SK-N-MC (cell line): ENCODE measurements at regions not wholly inside any gene's neighbourhood (a gene's known extent, or its start where the extent isn't known, plus 50 kb on each side); places are given as distances from the start of the nearest gene placed in this dataset.

ENCODE experiments used
- EZH2 ChIP-seq: fragments of 200-600 bp; sonication (generic); IDR thresholded peaks from one replicate; pipeline ENCODE4 v1.6.1; 2017; ENCODE audit warnings: antibody characterized with exemption
- POLR2AphosphoS5 ChIP-seq: IDR thresholded peaks from 2 replicates; pipeline ENCODE4 v1.6.1; 2012; ENCODE audit warnings: mild to moderate bottlenecking, low read depth, low read length, borderline replicate concordance

GRCh38 chr17:77763575-77763974 lies 194.9 kb upstream of the TNRC6C start:
- TF ChIP-seq POLR2AphosphoS5 (no peak), EZH2 (no peak)
